SU-DHL-6 (cell line): ENCODE measurements at regions not wholly inside any gene's neighbourhood (a gene's known extent, or its start where the extent isn't known, plus 50 kb on each side); places are given as distances from the start of the nearest gene placed in this dataset.

Source experiments
- H2AFZ ChIP-seq: fragments of 200-600 bp; sonication (generic); 2 replicates; pipeline ENCODE4 v1.6.1; 2014; ENCODE audit warnings: low read depth, mild to moderate bottlenecking, moderate library complexity, mixed read lengths, antibody characterized with exemption, low read length; ENCODE audit not compliant: severe bottlenecking
- H3F3A ChIP-seq: fragments of 200-600 bp; shearing (Covaris generic); 2 replicates; pipeline ENCODE4 v1.6.0; 2016; ENCODE audit warnings: antibody characterized with exemption, mild to moderate bottlenecking; ENCODE audit not compliant: insufficient read depth
- H3K27ac ChIP-seq: fragments of 200-600 bp; sonication (generic); 2 replicates; pipeline ENCODE4 v1.5.1; 2016; ENCODE audit warnings: low read depth, mild to moderate bottlenecking, low read length, moderate library complexity, mixed read lengths
- H3K27me3 ChIP-seq: fragments of 200-600 bp; sonication (generic), shearing (Covaris generic); 2 replicates; pipeline ENCODE4 v1.6.0; 2014; ENCODE audit warnings: mild to moderate bottlenecking, low read length
- H3K36me3 ChIP-seq: fragments of 200-600 bp; sonication (generic); 2 replicates; pipeline ENCODE4 v1.6.1; 2014; ENCODE audit warnings: mild to moderate bottlenecking, low read length, mixed read lengths
- H3K4me2 ChIP-seq: fragments of 300-600, 200-600 bp; shearing (Covaris generic), sonication (generic); 2 replicates; pipeline ENCODE4 v1.6.0; 2014; ENCODE audit warnings: low read length, low read depth, mild to moderate bottlenecking; ENCODE audit not compliant: poor library complexity, severe bottlenecking
- H3K4me3 ChIP-seq: fragments of 200-600 bp; sonication (generic); 2 replicates; pipeline ENCODE4 v1.5.1; 2014; ENCODE audit warnings: antibody characterized with exemption, low read length, mild to moderate bottlenecking, mixed read lengths; ENCODE audit not compliant: insufficient read depth, poor library complexity, severe bottlenecking
- H3K79me2 ChIP-seq: fragments of 200-600 bp; sonication (generic); 2 replicates; pipeline ENCODE4 v1.6.1; 2014; ENCODE audit warnings: mild to moderate bottlenecking, low read length, moderate library complexity; ENCODE audit not compliant: insufficient read depth
- H3K9ac ChIP-seq: fragments of 200-600 bp; sonication (generic); 2 replicates; pipeline ENCODE4 v1.7.0; 2014; ENCODE audit warnings: mild to moderate bottlenecking, low read length
- H3K9me2 ChIP-seq: fragments of 200-600 bp; sonication (generic); replicated peaks from 2 replicates; pipeline ENCODE4 v1.6.1; 2014; ENCODE audit warnings: low read length; ENCODE audit not compliant: insufficient read depth
- H3K9me3 ChIP-seq: fragments of 200-600 bp; sonication (generic); 2 replicates; pipeline ENCODE4 v1.6.1; 2014; ENCODE audit warnings: low read length, mixed read lengths; ENCODE audit not compliant: insufficient read depth
- H4K20me1 ChIP-seq: fragments of 200-600 bp; sonication (generic); 2 replicates; pipeline ENCODE4 v1.6.1; 2014; ENCODE audit warnings: low read depth, mild to moderate bottlenecking, antibody characterized with exemption, low read length, moderate library complexity, mixed read lengths
- CTCF ChIP-seq: fragments of 200-600 bp; sonication (generic); IDR thresholded peaks from one replicate; pipeline ENCODE4 v1.5.1; 2017; ENCODE audit warnings: antibody characterized with exemption, mild to moderate bottlenecking, low read length, moderate library complexity; ENCODE audit not compliant: insufficient read depth, poor library complexity, severe bottlenecking
- EZH2phosphoT487 ChIP-seq: fragments of 200-600 bp; sonication (generic), shearing (Covaris generic); conservative IDR thresholded peaks from 2 replicates; pipeline ENCODE4 v1.6.1; 2018; ENCODE audit warnings: mild to moderate bottlenecking, antibody characterized with exemption, low read length, moderate library complexity, mixed read lengths

- Histone ChIP-seq H3K79me2 (no peaks in the 10 kb centered on the region), H3K9me2 (no peaks in the 10 kb centered on the region), H3K27me3 (no peaks in the 10 kb centered on the region), H4K20me1 (no peaks in the 10 kb centered on the region), H3K4me2 (no peak overlapping the region), H3K36me3 (no peaks in the 10 kb centered on the region), H3F3A (no peaks in the 10 kb centered on the region), H3K9me3 (no peaks in the 10 kb centered on the region), H2AFZ (no peak overlapping the region), H3K9ac (no peak overlapping the region), H3K4me3 (no peak overlapping the region), H3K27ac (no peak overlapping the region)
- TF ChIP-seq EZH2phosphoT487, result no peak
- no peak for TF ChIP-seq CTCF
Observed at GRCh38 chr1:98221923-98222322, 301.1 kb upstream of the DPYD start.

GRCh38 chr1:98217601-98218000 is 296.8 kb upstream of the DPYD start:
- no peak overlapping the region for H3K27ac ChIP-seq
- no peaks in the 10 kb centered on the region for H3K27me3 ChIP-seq
- no peak overlapping the region for H3K4me2 ChIP-seq
- TF ChIP-seq EZH2phosphoT487, result no peak
- no peak for TF ChIP-seq CTCF
- H3K36me3 ChIP-seq, result no peaks in the 10 kb centered on the region
- H2AFZ ChIP-seq, result no peak overlapping the region
- no peaks in the 10 kb centered on the region for H3K79me2 ChIP-seq
- no peaks in the 10 kb centered on the region for H3K9me2 ChIP-seq
- H3K9ac ChIP-seq, result no peak overlapping the region
- no peak overlapping the region for H3K4me3 ChIP-seq
- H3K9me3 ChIP-seq, result no peaks in the 10 kb centered on the region
- H3F3A ChIP-seq, result no peaks in the 10 kb centered on the region
- H4K20me1 ChIP-seq, result no peaks in the 10 kb centered on the region

GRCh38 chr1:98216304-98216703 is 295.5 kb upstream of the DPYD start:
- no peak overlapping the region for H3K4me2 ChIP-seq
- H2AFZ ChIP-seq, result no peak overlapping the region
- no peaks in the 10 kb centered on the region for H4K20me1 ChIP-seq
- no peak overlapping the region for H3K9ac ChIP-seq
- TF ChIP-seq CTCF (no peak), EZH2phosphoT487 (no peak)
- H3K36me3 ChIP-seq, result no peaks in the 10 kb centered on the region
- no peak overlapping the region for H3K4me3 ChIP-seq
- H3K9me2 ChIP-seq, result no peaks in the 10 kb centered on the region
- H3K79me2 ChIP-seq, result no peaks in the 10 kb centered on the region
- H3K27me3 ChIP-seq, result no peaks in the 10 kb centered on the region
- H3K9me3 ChIP-seq, result no peaks in the 10 kb centered on the region
- no peak overlapping the region for H3K27ac ChIP-seq
- H3F3A ChIP-seq, result no peaks in the 10 kb centered on the region
